Heart left ventricle (tissue), 16 donors: ENCODE measurements at regions not wholly inside any gene's neighbourhood (a gene's known extent, or its start where the extent isn't known, plus 50 kb on each side); places are given as distances from the start of the nearest gene placed in this dataset.

ENCODE experiments used
- ATAC-seq, 4 donors: fragments of 200-7000 bp; cut with Tn5 transposase; one replicate each; pipeline ENCODE4 v1.9.1; 2020 to 2022; ENCODE audit warnings: moderate library complexity in 4 of 4, mild to moderate bottlenecking in 3 of 4, moderate number of reproducible peaks in 1 of 4
- DNase-seq, 5 donors: peaks; one replicate each; pipeline ENCODE4 v3.0.0-alpha.2; 2020
- H3K27ac ChIP-seq, 12 donors: fragments of 200-600 bp; sonication (generic) in 4 of 12; one replicate each; pipeline versions ENCODE4 v1.5.0 to v1.8.0; 2016 to 2022; ENCODE audit warnings: mild to moderate bottlenecking in 2 of 12
- H3K27me3 ChIP-seq, 9 donors: fragments of 200-600 bp; sonication (generic) in 2 of 9; one replicate each; pipeline versions ENCODE4 v1.5.1 to v1.8.0; 2016 to 2022; ENCODE audit warnings: mild to moderate bottlenecking in 3 of 9
- H3K36me3 ChIP-seq, 9 donors: fragments of 200-600 bp; sonication (generic) in 2 of 9; one replicate each; pipeline versions ENCODE4 v1.5.0 to v1.8.0; 2018 to 2022; ENCODE audit warnings: mild to moderate bottlenecking in 2 of 9
- H3K4me1 ChIP-seq, 12 donors: fragments of 200-600 bp; sonication (generic) in 4 of 12; one replicate each; pipeline versions ENCODE4 v1.5.0 to v1.8.0; 2016 to 2022; ENCODE audit warnings: mild to moderate bottlenecking in 3 of 12
- H3K4me3 ChIP-seq, 12 donors: fragments of 200-600 bp; sonication (generic) in 4 of 12; one replicate each; pipeline versions ENCODE4 v1.5.0 to v1.8.0; 2017 to 2022; ENCODE audit warnings: mild to moderate bottlenecking in 9 of 12, moderate library complexity in 4 of 12
- H3K9me3 ChIP-seq, 12 donors: fragments of 200-600 bp; sonication (generic) in 4 of 12; one replicate each; pipeline versions ENCODE4 v1.5.0 to v1.8.0; 2016 to 2022; ENCODE audit warnings: mild to moderate bottlenecking in 1 of 12
- POLR2A ChIP-seq, 2 donors: fragments of 450-650 bp; IDR thresholded peaks; one replicate each; pipeline ENCODE4 v1.6.1; 2017; ENCODE audit warnings: antibody characterized with exemption in 2 of 2, mild to moderate bottlenecking in 2 of 2, moderate library complexity in 2 of 2
- WGBS, 4 donors: extraction: QIAGEN DNeasy Blood & Tissue Kit in 2 of 4; methylation state at CpG; one replicate each; pipeline versions ENCODE4 v1.1.5 to v1.1.7; 2013 to 2018; 5-methylcytosine and 5-hydroxymethylcytosine counted together
- intact Hi-C, 10 donors: fragments of 100-400 bp; cut with DNase I; formaldehyde crosslinking; loops; one replicate each; pipeline versions ENCODE4 v1.11.1 to v1.14.2; 2022
- TF ChIP-seq, protein P1 (sequence below), 12 donors: fragments of 200-600 bp; sonication (generic) in 4 of 12; IDR thresholded peaks; one replicate each; pipeline versions ENCODE4 v1.5.0 to v1.8.0; 2018 to 2022; ENCODE audit warnings: antibody characterized with exemption in 12 of 12, mild to moderate bottlenecking in 5 of 12
- donor health status: ischemic (EF 13 %, LVEDD 7.1; RV severe dilation, severe dysfunction).
- donor health status: healthy with polysubstance abuse.
- donor health status: DM: no; HTN: yes; CAD: no.
- donor health status: DM: no; HTN: no; CAD: no.
- donor health status: ischemic (EF 25% LVEDD 6.9; RV normal size, moderate dysfunction).
- donor health status: ischemic (EF 25% LVEDD 5.7; RV mildly dilated, moderate dysfunction).
- donor health status: healthy.
- donor health status: DM: yes; HTN: yes; CAD: no.
- donor health status: ischemic (EF 35%, LVEDD 5.7; RV mildly dilated, moderate dysfunction).
- donor health status: nonischemic (EF 11% LVEDD 7.7; RV severe dilation, severe dysfunction).
- donor health status: DM: yes; HTN: yes; CAD: no.
- donor health status: PGD.
- donor health status: ischemic (EF 29% LVEDD 5.4; RV normal size, mild dysfunction).
- donor health status: nonischemic (EF 23%, LVEDD 6.1; RV moderate dilation, normal function).

DNA sequence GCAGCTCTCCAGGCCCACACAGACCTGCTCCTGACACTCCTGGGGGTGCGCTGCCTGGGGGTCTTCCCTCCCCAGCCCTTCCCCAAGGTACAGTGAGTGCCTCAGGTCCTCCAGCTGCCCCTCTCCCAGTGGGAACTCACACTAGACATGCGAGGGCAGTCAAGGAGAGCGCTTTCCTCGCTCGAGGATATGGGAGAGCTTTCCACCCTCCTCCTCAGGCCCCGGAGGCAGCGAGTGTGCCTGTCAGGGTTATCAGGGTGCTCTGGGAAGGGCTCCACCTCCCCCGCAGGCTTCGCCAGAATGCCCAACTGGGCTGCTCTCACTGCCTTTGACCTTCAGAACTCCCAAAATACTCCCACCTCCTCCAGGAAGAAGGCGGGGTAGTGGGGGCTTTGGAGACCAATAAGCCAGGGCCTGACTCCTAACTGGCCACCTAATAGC is 85.7 kb upstream of the LAPTM4A start:
- Histone ChIP-seq H3K4me3 (no peak overlapping the region), H3K9me3 (no peaks in the 10 kb centered on the region), H3K27ac (no peak overlapping the region), H3K36me3 (no peaks in the 10 kb centered on the region), H3K27me3 (peaks cover 0 to 3% (median 0%) of the 10 kb centered on the region in 9 donors), H3K4me1 (peaks cover 0 to 4% (median 0%) of the 10 kb centered on the region in 12 donors)
- TF ChIP-seq, protein P1, sequence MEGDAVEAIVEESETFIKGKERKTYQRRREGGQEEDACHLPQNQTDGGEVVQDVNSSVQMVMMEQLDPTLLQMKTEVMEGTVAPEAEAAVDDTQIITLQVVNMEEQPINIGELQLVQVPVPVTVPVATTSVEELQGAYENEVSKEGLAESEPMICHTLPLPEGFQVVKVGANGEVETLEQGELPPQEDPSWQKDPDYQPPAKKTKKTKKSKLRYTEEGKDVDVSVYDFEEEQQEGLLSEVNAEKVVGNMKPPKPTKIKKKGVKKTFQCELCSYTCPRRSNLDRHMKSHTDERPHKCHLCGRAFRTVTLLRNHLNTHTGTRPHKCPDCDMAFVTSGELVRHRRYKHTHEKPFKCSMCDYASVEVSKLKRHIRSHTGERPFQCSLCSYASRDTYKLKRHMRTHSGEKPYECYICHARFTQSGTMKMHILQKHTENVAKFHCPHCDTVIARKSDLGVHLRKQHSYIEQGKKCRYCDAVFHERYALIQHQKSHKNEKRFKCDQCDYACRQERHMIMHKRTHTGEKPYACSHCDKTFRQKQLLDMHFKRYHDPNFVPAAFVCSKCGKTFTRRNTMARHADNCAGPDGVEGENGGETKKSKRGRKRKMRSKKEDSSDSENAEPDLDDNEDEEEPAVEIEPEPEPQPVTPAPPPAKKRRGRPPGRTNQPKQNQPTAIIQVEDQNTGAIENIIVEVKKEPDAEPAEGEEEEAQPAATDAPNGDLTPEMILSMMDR (IDR thresholded peaks at IDR 0.05), result no peak
- no peak for TF ChIP-seq POLR2A (IDR thresholded peaks at IDR 0.05)
- intact Hi-C loops, result loop anchor here in 5 of 10 donors (10.0 kb wide), 2 partner anchors 88 to 508 kb away; partner anchors contain the start of gene SDC1 (in 4 of the 5)
- 72 to 82% (median 81%) methylated on average over 6 to 10 of the region's 10 CpGs for WGBS, 4 donors
- no peak for ATAC-seq
- no peak for DNase-seq

DNA sequence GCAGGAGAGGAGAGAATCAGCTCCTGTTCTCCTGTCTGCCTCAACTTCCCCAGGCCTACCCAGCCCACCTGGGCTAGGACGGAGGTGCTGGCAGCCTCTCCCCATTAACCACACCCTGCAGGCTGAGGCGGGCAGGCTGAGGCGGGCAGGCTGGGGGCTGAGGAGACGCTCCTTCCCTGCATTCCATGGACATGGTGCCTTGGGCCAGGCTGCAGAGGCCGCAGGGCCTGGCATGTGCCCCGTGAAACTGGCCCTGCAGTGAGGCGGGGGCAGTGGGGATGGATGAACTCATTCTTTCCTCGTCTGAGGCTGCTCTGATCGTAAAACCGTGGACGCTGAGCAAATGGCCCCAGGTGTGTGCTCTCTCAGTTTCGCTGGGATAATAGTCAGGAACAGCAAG is 84.7 kb upstream of the LAPTM4A start:
- Histone ChIP-seq H3K4me1 (peaks cover 0 to 4% (median 0%) of the 10 kb centered on the region in 12 donors), H3K27me3 (peaks cover 0 to 3% (median 0%) of the 10 kb centered on the region in 9 donors), H3K4me3 (no peak overlapping the region), H3K27ac (no peak overlapping the region), H3K36me3 (no peaks in the 10 kb centered on the region), H3K9me3 (no peaks in the 10 kb centered on the region)
- ATAC-seq (no peak), DNase-seq (no peak)
- intact Hi-C loops, result loop anchor here in 5 of 10 donors (10.0 kb wide), 2 partner anchors 89 to 509 kb away; partner anchors contain the start of gene SDC1 (in 4 of the 5)
- 88 to 90% (median 90%) methylated on average over 10 to 12 of the region's 12 CpGs for WGBS, 4 donors
- TF ChIP-seq, protein P1 (IDR thresholded peaks at IDR 0.05), result no peak
- TF ChIP-seq POLR2A (IDR thresholded peaks at IDR 0.05), result no peak

DNA sequence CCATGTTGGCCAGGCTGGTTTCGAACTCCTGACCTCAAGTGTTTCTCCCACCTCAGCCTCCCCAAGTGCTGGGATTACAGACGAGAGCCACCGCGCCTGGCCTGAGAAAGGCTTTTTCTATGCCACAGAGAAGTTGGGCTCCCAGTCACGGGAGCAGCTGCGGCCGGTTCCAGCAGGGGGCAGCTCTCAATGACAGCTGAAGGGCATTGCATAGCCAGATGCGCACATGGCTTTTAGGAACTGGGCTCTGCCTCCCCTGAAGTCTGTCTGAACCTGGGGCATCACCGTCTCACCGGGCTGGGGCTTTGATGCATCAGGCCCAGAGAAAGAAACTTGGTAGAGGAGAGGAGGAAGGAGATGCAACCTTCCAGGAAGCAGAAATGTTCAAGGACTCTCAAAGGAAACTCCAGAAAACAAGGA is 84.2 kb upstream of the LAPTM4A start:
- TF ChIP-seq, protein P1 (IDR thresholded peaks at IDR 0.05), result peak; percentile 32 to 71 (median 46)
- TF ChIP-seq POLR2A (IDR thresholded peaks at IDR 0.05), result no peak
- Histone ChIP-seq H3K27me3 (peaks cover 0 to 3% (median 0%) of the 10 kb centered on the region in 9 donors), H3K36me3 (no peaks in the 10 kb centered on the region), H3K9me3 (no peaks in the 10 kb centered on the region), H3K4me3 (no peak overlapping the region), H3K4me1 (peaks cover 0 to 4% (median 0%) of the 10 kb centered on the region in 12 donors), H3K27ac (no peak overlapping the region)
- 22 to 34% (median 30%) methylated on average over 10 of the region's 10 CpGs for WGBS, 4 donors
- ATAC-seq, result peak in 3 of 4 donors; percentile 35 to 51 (median 45)
- peak in 4 of 5 donors; percentile 36 to 54 (median 40) for DNase-seq
- intact Hi-C loops, result loop anchor here in 5 of 10 donors (10.0 kb wide), 2 partner anchors 89 to 509 kb away; partner anchors contain the start of gene SDC1 (in 4 of the 5)

DNA sequence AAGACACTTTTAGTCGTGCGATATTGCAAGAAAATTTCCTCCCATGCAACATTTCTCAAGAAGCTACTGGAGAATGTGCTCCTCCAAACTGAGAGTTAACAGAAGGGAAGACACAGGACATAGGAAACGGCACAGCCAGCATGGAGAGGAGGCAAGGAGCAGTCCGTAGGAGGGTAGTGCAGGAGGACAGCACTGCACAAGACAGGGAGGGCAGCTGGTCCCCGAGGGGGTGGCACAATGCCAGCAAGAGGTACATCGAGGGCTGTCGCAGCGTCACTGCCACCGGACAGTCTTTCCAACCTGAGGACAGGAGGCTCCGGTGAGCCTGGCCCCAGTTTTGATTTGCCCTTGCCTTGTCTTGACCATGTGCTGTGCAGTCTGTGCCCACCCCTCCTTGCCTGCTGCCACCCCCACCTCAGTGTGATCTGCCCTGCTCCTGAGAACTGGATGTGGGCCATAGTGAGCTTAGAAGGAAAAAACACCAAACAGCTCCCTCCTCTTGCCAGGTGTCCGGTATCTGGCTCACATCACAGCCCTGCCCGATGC is 81.6 kb upstream of the LAPTM4A start:
- WGBS, 4 donors, result 70 to 75% (median 71%) methylated on average over 12 of the region's 12 CpGs
- Histone ChIP-seq H3K36me3 (no peaks in the 10 kb centered on the region), H3K9me3 (no peaks in the 10 kb centered on the region), H3K27me3 (peaks cover 0 to 3% (median 0%) of the 10 kb centered on the region in 9 donors), H3K4me1 (peaks cover 0 to 4% (median 0%) of the 10 kb centered on the region in 12 donors), H3K4me3 (no peak overlapping the region), H3K27ac (no peak overlapping the region)
- TF ChIP-seq, protein P1 (IDR thresholded peaks at IDR 0.05), result no peak
- no peak for TF ChIP-seq POLR2A (IDR thresholded peaks at IDR 0.05)
- ATAC-seq (no peak), DNase-seq (no peak)
- intact Hi-C loops, result loop anchor here in 5 of 10 donors (10.0 kb wide), 2 partner anchors 92 to 512 kb away; partner anchors contain the start of gene SDC1 (in 4 of the 5)
